ENCODE measurements at regions not wholly inside any gene's neighbourhood (a gene's known extent, or its start where the extent isn't known, plus 50 kb on each side); places are given as distances from the start of the nearest gene placed in this dataset.

- H3K27me3 Mint-ChIP-seq (ENCODE audit: low read depth) = peaks cover 2% of the 10 kb centered on the region
- H3K36me3 Mint-ChIP-seq = no peaks in the 10 kb centered on the region
- DNase-seq (ENCODE audit: low spot score in 2 of 2, unreplicated experiment in 2 of 2) = no peak
- H3K4me3 Mint-ChIP-seq = no peak overlapping the region
- TF ChIP-seq CTCF (IDR thresholded peaks at IDR 0.05; ENCODE audit: unreplicated experiment) = no peak
- peaks cover 2% of the 10 kb centered on the region for H3K4me1 Mint-ChIP-seq
- H3K9me3 Mint-ChIP-seq = no peaks in the 10 kb centered on the region
- no peak overlapping the region for H3K27ac Mint-ChIP-seq
Observed at GRCh38 chr2:147679955-147680531, 164.8 kb upstream of the ACVR2A start.

GRCh38 chr2:147679191-147679954 is 165.5 kb upstream of the ACVR2A start:
- peaks cover 2% of the 10 kb centered on the region for H3K4me1 Mint-ChIP-seq
- no peak for DNase-seq (ENCODE audit: low spot score in 2 of 2, unreplicated experiment in 2 of 2)
- H3K36me3 Mint-ChIP-seq = no peaks in the 10 kb centered on the region
- no peak overlapping the region for H3K27ac Mint-ChIP-seq
- no peak for TF ChIP-seq CTCF (IDR thresholded peaks at IDR 0.05; ENCODE audit: unreplicated experiment)
- no peak overlapping the region for H3K4me3 Mint-ChIP-seq
- peaks cover 2% of the 10 kb centered on the region for H3K27me3 Mint-ChIP-seq (ENCODE audit: low read depth)
- no peaks in the 10 kb centered on the region for H3K9me3 Mint-ChIP-seq

- Mint-ChIP-seq H3K36me3 (no peaks in the 10 kb centered on the region), H3K27ac (no peak overlapping the region), H3K4me3 (no peak overlapping the region), H3K4me1 (no peaks in the 10 kb centered on the region), H3K9me3 (no peaks in the 10 kb centered on the region), H3K27me3 (ENCODE audit: low read depth) (peaks cover 3% of the 10 kb centered on the region)
- no peak for DNase-seq (ENCODE audit: low spot score in 2 of 2, unreplicated experiment in 2 of 2)
- TF ChIP-seq CTCF (IDR thresholded peaks at IDR 0.05; ENCODE audit: unreplicated experiment) = no peak
Observed at GRCh38 chr2:147665105-147665504, 179.7 kb upstream of the ACVR2A start.

- no peak for DNase-seq (ENCODE audit: low spot score in 2 of 2, unreplicated experiment in 2 of 2)
- H3K27ac Mint-ChIP-seq = no peak overlapping the region
- no peaks in the 10 kb centered on the region for H3K4me1 Mint-ChIP-seq
- no peaks in the 10 kb centered on the region for H3K36me3 Mint-ChIP-seq
- no peak for TF ChIP-seq CTCF (IDR thresholded peaks at IDR 0.05; ENCODE audit: unreplicated experiment)
- no peaks in the 10 kb centered on the region for H3K9me3 Mint-ChIP-seq
- H3K27me3 Mint-ChIP-seq (ENCODE audit: low read depth) = peaks cover 3% of the 10 kb centered on the region
- H3K4me3 Mint-ChIP-seq = no peak overlapping the region
Observed at GRCh38 chr2:147663962-147664361, 180.9 kb upstream of the ACVR2A start.

GRCh38 chr2:147663153-147663961 is 181.5 kb upstream of the ACVR2A start:
- H3K9me3 Mint-ChIP-seq = no peaks in the 10 kb centered on the region
- no peaks in the 10 kb centered on the region for H3K36me3 Mint-ChIP-seq
- no peak for TF ChIP-seq CTCF (IDR thresholded peaks at IDR 0.05; ENCODE audit: unreplicated experiment)
- DNase-seq (ENCODE audit: low spot score in 2 of 2, unreplicated experiment in 2 of 2) = no peak
- peaks cover 3% of the 10 kb centered on the region for H3K27me3 Mint-ChIP-seq (ENCODE audit: low read depth)
- H3K4me1 Mint-ChIP-seq = no peaks in the 10 kb centered on the region
- H3K27ac Mint-ChIP-seq = no peak overlapping the region
- H3K4me3 Mint-ChIP-seq = no peak overlapping the region

All from mesothelial cell of epicardium (in vitro differentiated cells).